HL-60 (cell line): ENCODE measurements at regions not wholly inside any gene's neighbourhood (a gene's known extent, or its start where the extent isn't known, plus 50 kb on each side); places are given as distances from the start of the nearest gene placed in this dataset.

ENCODE experiments used
- DNase-seq, 2 experiments: peaks; one replicate each; pipeline ENCODE4 v3.0.0-alpha.2; 2010 to 2020; ENCODE audit warnings: low read depth in 1 of 2, low spot score in 1 of 2
- H3K27ac ChIP-seq: fragments of 250-450 bp; sonication (Bioruptor Pico); replicated peaks from 2 replicates; pipeline ENCODE4 v1.5.1; 2020; ENCODE audit warnings: mild to moderate bottlenecking, moderate library complexity
- H3K27me3 ChIP-seq: fragments of 250-450 bp; sonication (Bioruptor Pico); 2 replicates; pipeline ENCODE4 v1.5.1; 2021; ENCODE audit warnings: mild to moderate bottlenecking, moderate library complexity; ENCODE audit not compliant: insufficient read depth, poor library complexity, severe bottlenecking
- H3K4me3 ChIP-seq: replicated peaks from 2 replicates; pipeline ENCODE4 v1.5.1; 2011; ENCODE audit warnings: mild to moderate bottlenecking, control low read depth, low read length; ENCODE audit not compliant: insufficient read depth
- GABPA ChIP-seq: IDR thresholded peaks from 2 replicates; pipeline ENCODE4 v1.6.1; 2012; ENCODE audit warnings: low read depth
- POLR2AphosphoS5 ChIP-seq: IDR thresholded peaks from 2 replicates; pipeline ENCODE4 v1.6.1; 2012; ENCODE audit warnings: low read depth
- SPI1 ChIP-seq: IDR thresholded peaks from 2 replicates; pipeline ENCODE4 v1.6.1; 2012; ENCODE audit warnings: low read depth, mild to moderate bottlenecking, borderline replicate concordance
- TF ChIP-seq, protein P1 (sequence below): IDR thresholded peaks from one replicate; pipeline ENCODE4 v1.5.1; 2011; ENCODE audit warnings: low read length, control low read depth, inconsistent platforms; ENCODE audit not compliant: insufficient read depth
- TF ChIP-seq, protein P2 (sequence below): IDR thresholded peaks from 2 replicates; pipeline ENCODE4 v1.6.1; 2012; ENCODE audit warnings: low read depth; ENCODE audit not compliant: insufficient replicate concordance

DNA sequence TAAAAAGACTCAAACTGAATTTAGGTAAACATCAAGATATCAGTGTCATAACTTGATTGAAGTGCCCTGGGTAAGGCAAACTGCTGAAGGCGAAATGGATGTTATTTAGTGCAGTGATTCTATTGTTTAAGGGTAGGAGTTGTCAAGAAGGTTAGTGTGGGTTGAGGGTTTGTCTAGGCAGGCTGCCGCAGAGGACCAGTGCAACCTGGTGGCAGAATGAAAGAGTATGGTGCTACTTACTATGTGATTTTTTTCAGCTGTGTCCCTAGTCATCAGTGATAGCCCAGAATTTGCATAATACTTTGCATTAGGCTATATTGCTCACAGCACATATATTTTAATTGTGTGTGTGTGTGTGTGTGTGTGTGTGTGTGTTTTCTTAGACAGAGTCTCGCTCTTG lies 1127.0 kb downstream of the GALC start:
- Histone ChIP-seq H3K4me3 (no peak overlapping the region), H3K27me3 (no peaks in the 10 kb centered on the region), H3K27ac (no peak overlapping the region)
- TF ChIP-seq, protein P1, sequence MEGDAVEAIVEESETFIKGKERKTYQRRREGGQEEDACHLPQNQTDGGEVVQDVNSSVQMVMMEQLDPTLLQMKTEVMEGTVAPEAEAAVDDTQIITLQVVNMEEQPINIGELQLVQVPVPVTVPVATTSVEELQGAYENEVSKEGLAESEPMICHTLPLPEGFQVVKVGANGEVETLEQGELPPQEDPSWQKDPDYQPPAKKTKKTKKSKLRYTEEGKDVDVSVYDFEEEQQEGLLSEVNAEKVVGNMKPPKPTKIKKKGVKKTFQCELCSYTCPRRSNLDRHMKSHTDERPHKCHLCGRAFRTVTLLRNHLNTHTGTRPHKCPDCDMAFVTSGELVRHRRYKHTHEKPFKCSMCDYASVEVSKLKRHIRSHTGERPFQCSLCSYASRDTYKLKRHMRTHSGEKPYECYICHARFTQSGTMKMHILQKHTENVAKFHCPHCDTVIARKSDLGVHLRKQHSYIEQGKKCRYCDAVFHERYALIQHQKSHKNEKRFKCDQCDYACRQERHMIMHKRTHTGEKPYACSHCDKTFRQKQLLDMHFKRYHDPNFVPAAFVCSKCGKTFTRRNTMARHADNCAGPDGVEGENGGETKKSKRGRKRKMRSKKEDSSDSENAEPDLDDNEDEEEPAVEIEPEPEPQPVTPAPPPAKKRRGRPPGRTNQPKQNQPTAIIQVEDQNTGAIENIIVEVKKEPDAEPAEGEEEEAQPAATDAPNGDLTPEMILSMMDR, result no peak
- TF ChIP-seq POLR2AphosphoS5 (no peak), GABPA (no peak), SPI1 (no peak)
- TF ChIP-seq, protein P2, sequence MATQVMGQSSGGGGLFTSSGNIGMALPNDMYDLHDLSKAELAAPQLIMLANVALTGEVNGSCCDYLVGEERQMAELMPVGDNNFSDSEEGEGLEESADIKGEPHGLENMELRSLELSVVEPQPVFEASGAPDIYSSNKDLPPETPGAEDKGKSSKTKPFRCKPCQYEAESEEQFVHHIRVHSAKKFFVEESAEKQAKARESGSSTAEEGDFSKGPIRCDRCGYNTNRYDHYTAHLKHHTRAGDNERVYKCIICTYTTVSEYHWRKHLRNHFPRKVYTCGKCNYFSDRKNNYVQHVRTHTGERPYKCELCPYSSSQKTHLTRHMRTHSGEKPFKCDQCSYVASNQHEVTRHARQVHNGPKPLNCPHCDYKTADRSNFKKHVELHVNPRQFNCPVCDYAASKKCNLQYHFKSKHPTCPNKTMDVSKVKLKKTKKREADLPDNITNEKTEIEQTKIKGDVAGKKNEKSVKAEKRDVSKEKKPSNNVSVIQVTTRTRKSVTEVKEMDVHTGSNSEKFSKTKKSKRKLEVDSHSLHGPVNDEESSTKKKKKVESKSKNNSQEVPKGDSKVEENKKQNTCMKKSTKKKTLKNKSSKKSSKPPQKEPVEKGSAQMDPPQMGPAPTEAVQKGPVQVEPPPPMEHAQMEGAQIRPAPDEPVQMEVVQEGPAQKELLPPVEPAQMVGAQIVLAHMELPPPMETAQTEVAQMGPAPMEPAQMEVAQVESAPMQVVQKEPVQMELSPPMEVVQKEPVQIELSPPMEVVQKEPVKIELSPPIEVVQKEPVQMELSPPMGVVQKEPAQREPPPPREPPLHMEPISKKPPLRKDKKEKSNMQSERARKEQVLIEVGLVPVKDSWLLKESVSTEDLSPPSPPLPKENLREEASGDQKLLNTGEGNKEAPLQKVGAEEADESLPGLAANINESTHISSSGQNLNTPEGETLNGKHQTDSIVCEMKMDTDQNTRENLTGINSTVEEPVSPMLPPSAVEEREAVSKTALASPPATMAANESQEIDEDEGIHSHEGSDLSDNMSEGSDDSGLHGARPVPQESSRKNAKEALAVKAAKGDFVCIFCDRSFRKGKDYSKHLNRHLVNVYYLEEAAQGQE, result no peak
- no peak for DNase-seq

DNA sequence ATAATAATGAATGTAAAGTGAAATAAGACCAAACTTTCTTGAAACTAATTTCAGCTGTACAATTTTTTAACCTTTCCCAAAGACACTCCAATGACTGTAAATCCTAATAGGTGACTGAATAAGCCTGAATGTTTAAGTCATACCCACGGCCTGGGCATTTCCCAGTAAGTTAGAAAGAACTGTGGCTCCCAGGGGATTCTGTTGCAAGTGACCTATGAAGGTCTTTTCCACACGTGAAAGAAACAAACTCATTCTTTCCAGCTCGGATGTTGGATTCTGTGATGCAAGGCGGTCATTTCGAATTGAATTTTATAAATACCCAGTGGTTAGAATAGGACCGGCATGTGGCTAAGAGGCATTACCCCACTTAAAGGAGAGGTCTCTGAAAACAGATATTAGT lies 1134.4 kb downstream of the GALC start:
- Histone ChIP-seq H3K27me3 (no peaks in the 10 kb centered on the region), H3K27ac (no peak overlapping the region), H3K4me3 (no peak overlapping the region)
- DNase-seq, result no peak
- TF ChIP-seq GABPA (no peak), SPI1 (no peak), POLR2AphosphoS5 (no peak)
- TF ChIP-seq, protein P2, result no peak
- TF ChIP-seq, protein P1, result no peak

DNA sequence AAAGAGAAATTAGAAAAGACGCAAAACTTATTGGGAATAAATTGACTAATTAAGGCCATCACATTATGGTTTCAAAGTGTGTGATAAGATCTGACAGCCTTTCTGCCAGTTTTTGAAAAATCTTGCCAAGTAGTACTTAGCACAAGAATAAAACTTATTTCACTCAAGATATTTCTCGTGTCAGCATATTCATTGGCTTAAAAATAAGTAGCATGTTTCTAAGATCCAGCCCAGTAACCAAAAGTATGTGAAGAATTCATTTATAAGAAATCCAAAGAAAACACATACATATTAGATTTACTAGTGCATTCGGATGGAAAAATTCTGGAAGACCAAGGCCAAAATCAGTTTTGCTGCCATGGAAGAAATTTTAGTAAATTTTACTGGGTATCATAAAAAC lies 1135.0 kb downstream of the GALC start:
- no peak overlapping the region for H3K4me3 ChIP-seq
- TF ChIP-seq POLR2AphosphoS5 (no peak), GABPA (no peak), SPI1 (no peak)
- TF ChIP-seq, protein P2, result no peak
- TF ChIP-seq, protein P1, result no peak
- no peak for DNase-seq

More for the DNA sequence above, 1135.0 kb downstream of the GALC start:
- no peak overlapping the region for H3K27ac ChIP-seq
- no peaks in the 10 kb centered on the region for H3K27me3 ChIP-seq
